GM18502 (cell line): ENCODE measurements at regions not wholly inside any gene's neighbourhood (a gene's known extent, or its start where the extent isn't known, plus 50 kb on each side); places are given as distances from the start of the nearest gene placed in this dataset.

Experiments
- ATAC-seq: cut with Tn5 transposase; IDR thresholded peaks from one replicate; pipeline ENCODE4 v1.9.1; 2021; ENCODE audit warnings: mild to moderate bottlenecking; ENCODE audit not compliant: unreplicated experiment, poor library complexity

- ATAC-seq: no peak
Measured at GRCh38 chr17:63316100-63316499, 130.0 kb downstream of the CYB561 start.

- ATAC-seq: no peak
Measured at GRCh38 chr17:63317166-63317840, 128.8 kb downstream of the CYB561 start.

GRCh38 chr17:63325808-63326207 lies 120.3 kb downstream of the CYB561 start:
- no peak for ATAC-seq

- no peak for ATAC-seq
Measured at GRCh38 chr17:63329876-63330275, 116.2 kb downstream of the CYB561 start.

- no peak for ATAC-seq
Measured at GRCh38 chr17:63331301-63332061, 114.6 kb downstream of the CYB561 start.

GRCh38 chr17:63332286-63332685 lies 113.8 kb downstream of the CYB561 start:
- no peak for ATAC-seq

GRCh38 chr17:63333869-63334268 lies 112.2 kb downstream of the CYB561 start:
- ATAC-seq: no peak

GRCh38 chr17:63335831-63336230 lies 110.3 kb downstream of the CYB561 start:
- no peak for ATAC-seq

- ATAC-seq: no peak
Measured at GRCh38 chr17:63337579-63337978, 108.5 kb downstream of the CYB561 start.

- ATAC-seq: no peak
Measured at GRCh38 chr17:63338272-63338671, 107.8 kb downstream of the CYB561 start.

GRCh38 chr17:63341276-63341675 lies 104.8 kb downstream of the CYB561 start:
- ATAC-seq: no peak

- ATAC-seq: no peak
Measured at GRCh38 chr17:63344383-63344782, 101.7 kb downstream of the CYB561 start.

- ATAC-seq: no peak
Measured at GRCh38 chr17:63345611-63346010, 100.5 kb downstream of the CYB561 start.

- no peak for ATAC-seq
Measured at GRCh38 chr17:63347475-63347874, 98.6 kb downstream of the CYB561 start.

- ATAC-seq: no peak
Measured at GRCh38 chr17:63349478-63350000, 96.6 kb downstream of the CYB561 start.

- no peak for ATAC-seq
Measured at GRCh38 chr17:63350364-63350763, 95.7 kb downstream of the CYB561 start.

GRCh38 chr17:63354256-63354655 lies 91.8 kb downstream of the CYB561 start:
- ATAC-seq: no peak

GRCh38 chr17:63356337-63356757 lies 89.8 kb downstream of the CYB561 start:
- no peak for ATAC-seq

- ATAC-seq: no peak
Measured at GRCh38 chr17:63358111-63358839, 87.8 kb downstream of the CYB561 start.

- ATAC-seq: no peak
Measured at GRCh38 chr17:63358956-63359355, 87.2 kb downstream of the CYB561 start.

- no peak for ATAC-seq
Measured at GRCh38 chr17:63361182-63361581, 84.9 kb downstream of the CYB561 start.
